Choroid plexus epithelial cell (primary cell): ENCODE measurements at regions not wholly inside any gene's neighbourhood (a gene's known extent, or its start where the extent isn't known, plus 50 kb on each side); places are given as distances from the start of the nearest gene placed in this dataset.
A peak's percentile ranks its signal among the peaks of the same experiment; 100 is the strongest.
"Not testable (repeated sequence)": the region's sequence is repeated elsewhere in the genome, so short reads cannot be mapped to it uniquely, and the experiment has no call there.

Source experiments
- DNase-seq: peaks from one replicate; pipeline ENCODE4 v3.0.0-alpha.2; 2010; ENCODE audit warnings: low read depth
- H3K4me3 ChIP-seq: 2 replicates; pipeline ENCODE4 v1.5.1; 2011; ENCODE audit warnings: low read depth, mild to moderate bottlenecking, control low read depth, low read length, moderate library complexity
- TF ChIP-seq, protein P1 (sequence below): conservative IDR thresholded peaks from 2 replicates; pipeline ENCODE4 v1.5.1; 2011; ENCODE audit warnings: low read depth, mild to moderate bottlenecking, control low read depth, inconsistent platforms, low read length, moderate library complexity

DNA sequence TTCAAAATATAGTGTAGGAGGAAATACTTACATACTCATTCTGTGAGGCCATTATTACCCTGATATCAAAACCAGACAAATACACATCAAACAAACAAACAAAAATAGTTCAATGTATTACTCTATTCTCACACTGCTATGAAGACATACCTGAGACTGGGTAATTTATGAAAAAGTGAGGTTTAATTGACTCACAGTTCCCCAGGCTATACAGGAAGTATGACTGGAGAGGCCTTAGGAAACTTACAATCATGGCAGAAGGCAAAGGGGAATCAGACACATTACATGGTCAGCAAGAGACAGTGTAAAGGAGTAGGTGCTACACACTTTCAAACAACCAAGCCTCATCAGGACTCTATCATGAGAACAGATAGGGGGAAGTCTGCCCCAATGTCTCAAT lies 1023.2 kb downstream of the TMTC2 start:
- no peak overlapping the region for H3K4me3 ChIP-seq
- TF ChIP-seq, protein P1, sequence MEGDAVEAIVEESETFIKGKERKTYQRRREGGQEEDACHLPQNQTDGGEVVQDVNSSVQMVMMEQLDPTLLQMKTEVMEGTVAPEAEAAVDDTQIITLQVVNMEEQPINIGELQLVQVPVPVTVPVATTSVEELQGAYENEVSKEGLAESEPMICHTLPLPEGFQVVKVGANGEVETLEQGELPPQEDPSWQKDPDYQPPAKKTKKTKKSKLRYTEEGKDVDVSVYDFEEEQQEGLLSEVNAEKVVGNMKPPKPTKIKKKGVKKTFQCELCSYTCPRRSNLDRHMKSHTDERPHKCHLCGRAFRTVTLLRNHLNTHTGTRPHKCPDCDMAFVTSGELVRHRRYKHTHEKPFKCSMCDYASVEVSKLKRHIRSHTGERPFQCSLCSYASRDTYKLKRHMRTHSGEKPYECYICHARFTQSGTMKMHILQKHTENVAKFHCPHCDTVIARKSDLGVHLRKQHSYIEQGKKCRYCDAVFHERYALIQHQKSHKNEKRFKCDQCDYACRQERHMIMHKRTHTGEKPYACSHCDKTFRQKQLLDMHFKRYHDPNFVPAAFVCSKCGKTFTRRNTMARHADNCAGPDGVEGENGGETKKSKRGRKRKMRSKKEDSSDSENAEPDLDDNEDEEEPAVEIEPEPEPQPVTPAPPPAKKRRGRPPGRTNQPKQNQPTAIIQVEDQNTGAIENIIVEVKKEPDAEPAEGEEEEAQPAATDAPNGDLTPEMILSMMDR = no peak
- no peak for DNase-seq

DNA sequence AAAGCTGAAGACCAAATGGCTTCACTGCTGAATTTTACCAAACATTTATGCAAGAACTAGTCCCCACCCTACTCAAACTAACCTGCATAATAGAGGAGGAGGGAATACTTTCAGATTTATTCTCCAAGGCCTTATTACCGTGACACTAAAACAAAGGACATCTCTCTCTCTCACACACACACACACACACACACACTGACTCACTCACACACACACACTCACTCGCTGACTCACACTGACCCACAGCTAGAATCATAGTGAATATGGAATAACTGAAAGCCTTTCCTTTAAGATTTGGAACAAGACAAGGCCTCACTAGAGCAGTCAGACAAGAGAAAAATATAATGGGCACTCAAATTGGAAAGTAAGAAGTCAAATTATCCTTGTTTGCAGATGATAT lies 1014.1 kb downstream of the TMTC2 start:
- no peak overlapping the region for H3K4me3 ChIP-seq
- peak; percentile 26 for DNase-seq
- TF ChIP-seq, protein P1 = no peak

DNA sequence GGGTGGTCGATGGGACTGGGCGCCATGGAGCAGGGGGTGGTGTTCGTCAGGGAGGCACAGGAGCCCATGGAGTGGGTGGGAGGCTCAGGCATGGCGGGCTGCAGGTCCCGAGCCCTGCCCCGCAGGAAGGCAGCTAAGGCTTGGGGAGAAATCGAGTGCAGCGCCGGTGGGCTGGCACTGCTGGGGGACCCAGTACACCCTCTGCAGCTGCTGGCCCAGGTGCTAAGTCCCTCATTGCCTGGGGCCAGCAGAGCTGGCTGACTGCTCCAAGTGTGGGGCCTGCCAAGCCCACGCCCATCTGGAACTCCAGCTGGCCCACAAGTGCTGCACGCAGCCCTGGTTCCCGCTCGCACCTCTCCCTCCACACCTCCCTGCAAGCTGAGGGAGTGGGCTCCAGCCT lies 1009.6 kb downstream of the TMTC2 start:
- DNase-seq, H3K4me3 ChIP-seq: not testable (repeated sequence)

DNA sequence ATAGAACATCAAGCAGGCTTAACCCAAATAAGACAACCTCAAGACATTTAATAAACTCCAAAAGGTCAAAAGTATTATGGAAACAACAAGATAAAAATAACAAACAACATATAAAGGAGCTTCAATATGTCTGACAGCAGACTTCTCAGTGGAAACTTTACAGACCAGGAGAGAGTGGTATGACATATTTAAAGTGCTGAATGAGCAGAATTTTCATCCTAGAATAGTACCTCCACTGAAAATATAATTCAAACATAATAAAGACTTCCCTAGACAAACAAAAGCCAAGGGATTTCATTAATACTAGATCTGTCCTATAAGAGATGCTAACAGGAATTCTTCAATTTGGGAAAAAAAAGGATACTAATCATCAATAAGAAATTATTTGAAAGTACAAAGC lies 1005.0 kb downstream of the TMTC2 start:
- TF ChIP-seq, protein P1 = no peak
- no peak for DNase-seq
- H3K4me3 ChIP-seq = no peak overlapping the region

DNA sequence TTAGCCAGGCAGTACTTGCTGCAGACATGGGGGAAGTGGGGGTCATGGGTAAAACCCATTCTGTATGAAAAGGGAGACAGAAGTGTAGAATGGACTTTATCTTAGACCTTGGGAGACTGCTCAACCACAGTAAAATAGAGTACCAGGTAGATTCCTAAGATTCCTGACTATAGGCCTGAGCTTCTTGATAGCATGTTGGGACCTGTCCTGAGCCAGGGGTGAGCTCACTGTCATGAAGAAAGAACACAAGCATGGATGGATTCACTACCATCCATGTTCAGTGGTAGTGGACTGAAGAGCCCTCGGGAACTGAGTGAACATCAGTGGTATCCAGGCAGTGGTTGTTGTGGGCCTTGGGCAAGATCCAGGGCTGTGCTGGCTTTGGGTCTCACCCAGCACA lies 1003.8 kb downstream of the TMTC2 start:
- TF ChIP-seq, protein P1 = no peak
- no peak overlapping the region for H3K4me3 ChIP-seq
- DNase-seq = no peak

DNA sequence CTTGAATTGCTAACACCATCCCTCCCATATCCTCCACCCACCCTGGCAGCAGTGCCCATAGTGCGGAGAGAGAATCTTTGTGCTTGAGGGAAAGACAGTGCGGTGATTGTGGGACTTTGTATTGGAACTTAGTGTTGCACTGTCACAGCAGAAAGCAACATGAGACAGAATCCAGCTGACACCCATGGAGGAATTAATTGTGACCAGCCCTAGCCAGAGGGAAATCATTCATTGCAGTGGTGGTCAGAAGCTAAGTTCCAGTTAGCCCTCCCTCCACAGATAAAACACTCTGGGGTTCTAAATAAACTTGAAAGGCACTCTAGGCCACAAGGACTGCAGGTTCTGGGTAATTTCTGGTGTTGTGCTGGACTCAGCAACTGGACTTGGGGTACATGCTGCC lies 1002.6 kb downstream of the TMTC2 start:
- H3K4me3 ChIP-seq = no peak overlapping the region
- no peak for DNase-seq
- TF ChIP-seq, protein P1 = no peak

DNA sequence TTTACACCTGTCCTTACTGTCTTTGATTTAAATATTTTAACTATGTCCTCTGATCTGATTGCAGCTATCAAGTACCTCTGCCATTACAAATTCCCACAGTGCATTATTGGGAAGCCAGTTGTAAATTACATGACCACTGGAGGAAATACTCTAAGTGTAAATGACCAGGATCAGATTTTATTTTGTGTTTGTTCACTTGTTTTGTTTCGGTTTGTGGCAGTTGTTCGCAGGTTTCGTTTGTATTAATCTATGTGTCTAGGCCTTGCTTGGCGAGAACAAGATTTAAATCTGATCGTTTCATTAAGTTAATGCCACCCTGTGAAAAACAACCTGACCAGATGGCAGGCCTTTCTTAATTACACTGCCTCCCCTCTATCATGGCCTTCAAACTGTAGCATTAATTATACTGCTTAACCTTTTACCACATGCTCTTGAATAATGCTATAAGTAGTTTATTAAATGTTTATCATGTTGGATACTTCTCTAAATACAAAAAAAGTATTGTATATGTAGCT lies 990.1 kb downstream of the TMTC2 start:
- no peak for DNase-seq
- H3K4me3 ChIP-seq = no peak overlapping the region
- TF ChIP-seq, protein P1 = no peak

DNA sequence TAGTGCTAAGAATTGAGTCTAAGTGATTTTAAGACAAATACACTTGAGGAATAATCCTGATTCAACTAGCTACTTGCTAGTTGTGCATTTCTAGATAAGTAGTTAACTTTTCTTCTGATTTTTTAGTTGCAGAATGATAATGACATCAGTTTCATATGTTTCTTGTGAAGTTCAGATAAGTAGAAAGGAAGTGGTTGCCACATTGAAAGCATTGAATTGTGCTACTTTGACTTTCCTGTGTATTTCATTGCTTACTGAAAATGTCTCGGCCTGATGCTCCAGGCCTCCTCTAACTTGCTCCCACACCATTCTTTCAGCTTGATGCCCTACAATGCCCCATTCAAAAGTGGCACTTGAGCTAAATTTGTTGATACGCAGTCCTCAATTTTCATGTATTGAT lies 980.0 kb downstream of the TMTC2 start:
- H3K4me3 ChIP-seq = no peak overlapping the region
- TF ChIP-seq, protein P1 = no peak
- DNase-seq = no peak
